ENCODE measurements at regions not wholly inside any gene's neighbourhood (a gene's known extent, or its start where the extent isn't known, plus 50 kb on each side); places are given as distances from the start of the nearest gene placed in this dataset.

DNA sequence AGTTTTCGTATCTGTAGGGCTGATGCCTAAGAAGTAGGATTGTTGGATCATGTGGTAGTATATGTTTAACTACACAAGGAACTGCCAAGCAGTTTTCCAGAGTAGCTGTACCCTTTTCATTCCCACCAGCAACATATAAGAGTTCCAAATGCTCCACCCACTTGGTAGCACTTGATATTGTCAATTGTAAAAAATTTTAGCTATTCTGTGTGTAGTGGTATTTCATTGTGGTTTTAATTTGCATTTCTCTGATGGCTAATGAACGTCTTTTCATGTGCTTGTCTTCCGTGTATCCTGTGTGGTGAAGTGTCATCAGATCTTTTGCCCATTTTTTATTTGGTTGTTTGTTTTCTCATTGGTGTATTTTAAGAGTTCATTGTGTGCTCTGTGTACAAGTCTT, 69.7 kb downstream of the TANC2 start (continued):
- no peak for TF ChIP-seq CHD7 (IDR thresholded peaks at IDR 0.05; ENCODE audit: low read depth, low read length)
- TF ChIP-seq PYGO2 (tag; IDR thresholded peaks at IDR 0.05), result no peak
- TF ChIP-seq HNRNPL (IDR thresholded peaks at IDR 0.05; ENCODE audit: low read depth, low read length), result no peak
- TF ChIP-seq NFE2L1 (tag; IDR thresholded peaks at IDR 0.05; ENCODE audit: borderline replicate concordance, low read depth), result no peak
- TF ChIP-seq, protein P1, sequence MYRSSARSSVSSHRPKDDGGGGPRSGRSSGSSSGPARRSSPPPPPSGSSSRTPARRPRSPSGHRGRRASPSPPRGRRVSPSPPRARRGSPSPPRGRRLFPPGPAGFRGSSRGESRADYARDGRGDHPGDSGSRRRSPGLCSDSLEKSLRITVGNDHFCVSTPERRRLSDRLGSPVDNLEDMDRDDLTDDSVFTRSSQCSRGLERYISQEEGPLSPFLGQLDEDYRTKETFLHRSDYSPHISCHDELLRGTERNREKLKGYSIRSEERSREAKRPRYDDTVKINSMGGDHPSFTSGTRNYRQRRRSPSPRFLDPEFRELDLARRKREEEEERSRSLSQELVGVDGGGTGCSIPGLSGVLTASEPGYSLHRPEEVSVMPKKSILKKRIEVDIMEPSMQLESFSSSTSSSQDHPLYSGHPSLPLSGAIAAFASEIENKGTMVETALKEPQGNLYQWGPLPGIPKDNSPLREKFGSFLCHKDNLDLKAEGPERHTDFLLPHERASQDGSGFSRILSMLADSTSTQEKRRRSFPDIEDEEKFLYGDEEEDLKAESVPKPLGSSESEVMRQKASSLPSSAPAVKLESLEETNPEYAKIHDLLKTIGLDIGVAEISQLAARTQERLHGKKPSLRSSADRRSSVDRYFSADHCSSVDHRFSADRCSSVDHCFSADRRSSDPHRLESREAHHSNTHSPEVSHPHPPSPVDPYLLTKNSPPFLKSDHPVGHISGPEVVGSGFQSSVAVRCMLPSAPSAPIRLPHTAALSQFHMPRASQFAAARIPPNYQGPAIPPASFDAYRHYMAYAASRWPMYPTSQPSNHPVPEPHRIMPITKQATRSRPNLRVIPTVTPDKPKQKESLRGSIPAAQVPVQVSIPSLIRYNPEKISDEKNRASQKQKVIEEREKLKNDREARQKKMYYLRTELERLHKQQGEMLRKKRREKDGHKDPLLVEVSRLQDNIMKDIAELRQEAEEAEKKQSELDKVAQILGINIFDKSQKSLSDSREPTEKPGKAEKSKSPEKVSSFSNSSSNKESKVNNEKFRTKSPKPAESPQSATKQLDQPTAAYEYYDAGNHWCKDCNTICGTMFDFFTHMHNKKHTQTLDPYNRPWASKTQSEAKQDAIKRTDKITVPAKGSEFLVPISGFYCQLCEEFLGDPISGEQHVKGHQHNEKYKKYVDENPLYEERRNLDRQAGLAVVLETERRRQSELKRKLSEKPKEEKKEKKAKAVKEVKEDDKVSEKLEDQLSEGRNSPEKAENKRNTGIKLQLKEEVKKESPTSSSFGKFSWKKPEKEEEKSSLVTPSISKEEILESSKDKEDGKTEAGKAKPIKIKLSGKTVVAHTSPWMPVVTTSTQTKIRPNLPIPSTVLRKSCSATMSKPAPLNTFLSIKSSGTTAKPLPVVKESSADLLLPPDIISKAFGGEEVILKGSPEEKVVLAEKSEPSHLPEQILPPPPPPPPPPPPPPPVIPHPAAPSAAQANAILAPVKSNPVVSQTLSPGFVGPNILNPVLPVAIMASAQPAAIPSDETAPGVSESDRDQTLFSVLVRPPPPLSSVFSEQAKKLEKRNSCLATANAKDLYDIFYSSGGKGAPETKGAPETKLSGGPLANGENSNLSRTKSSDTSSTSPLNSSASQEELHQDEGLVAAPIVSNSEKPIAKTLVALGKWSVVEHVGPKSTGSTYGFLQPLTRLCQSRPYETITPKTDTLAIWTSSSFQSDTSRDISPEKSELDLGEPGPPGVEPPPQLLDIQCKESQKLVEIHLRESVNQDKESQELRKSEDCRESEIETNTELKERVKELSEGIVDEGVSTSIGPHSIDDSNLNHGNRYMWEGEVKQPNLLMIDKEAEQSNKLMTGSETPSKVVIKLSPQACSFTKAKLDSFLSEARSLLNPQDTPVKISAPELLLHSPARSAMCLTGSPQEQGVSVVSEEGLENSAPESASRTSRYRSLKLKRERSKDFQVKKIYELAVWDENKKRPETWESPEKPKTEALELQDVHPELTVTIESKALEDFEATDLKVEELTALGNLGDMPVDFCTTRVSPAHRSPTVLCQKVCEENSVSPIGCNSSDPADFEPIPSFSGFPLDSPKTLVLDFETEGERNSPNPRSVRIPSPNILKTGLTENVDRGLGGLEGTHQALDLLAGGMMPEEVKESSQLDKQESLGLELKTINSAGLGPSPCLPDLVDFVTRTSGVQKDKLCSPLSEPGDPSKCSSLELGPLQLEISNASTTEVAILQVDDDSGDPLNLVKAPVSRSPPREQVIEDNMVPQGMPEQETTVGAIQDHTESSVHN (IDR thresholded peaks at IDR 0.05; ENCODE audit: borderline replicate concordance in 1 of 2, low read depth in 1 of 2), result no peak
- no peak for TF ChIP-seq ASH1L (IDR thresholded peaks at IDR 0.05; ENCODE audit: borderline replicate concordance, low read depth, partially characterized antibody)
